Mucosa of descending colon (tissue), 3 donors: ENCODE measurements at regions not wholly inside any gene's neighbourhood (a gene's known extent, or its start where the extent isn't known, plus 50 kb on each side); places are given as distances from the start of the nearest gene placed in this dataset.

Experiments
- ATAC-seq: fragments of 200-7000 bp; cut with Tn5 transposase; one replicate; pipeline ENCODE4 v1.9.1; 2020; ENCODE audit warnings: mild to moderate bottlenecking, moderate library complexity
- DNase-seq, 3 donors: peaks; one replicate each; pipeline ENCODE4 v3.0.0-alpha.2; 2020
- H3K36me3 ChIP-seq: fragments of 200-600 bp; one replicate; pipeline ENCODE4 v1.8.0; 2021; ENCODE audit warnings: low read depth, mild to moderate bottlenecking
- H3K4me1 ChIP-seq: fragments of 200-600 bp; one replicate; pipeline ENCODE4 v1.8.0; 2021; ENCODE audit warnings: low read depth, mild to moderate bottlenecking
- H3K4me3 ChIP-seq: fragments of 200-600 bp; one replicate; pipeline ENCODE4 v1.8.0; 2021; ENCODE audit warnings: mild to moderate bottlenecking
- H3K9me3 ChIP-seq: fragments of 200-600 bp; one replicate; pipeline ENCODE4 v1.8.0; 2021; ENCODE audit warnings: mild to moderate bottlenecking
- CTCF ChIP-seq: fragments of 200-600 bp; IDR thresholded peaks from one replicate; pipeline ENCODE4 v1.8.0; 2022; ENCODE audit warnings: antibody characterized with exemption, mild to moderate bottlenecking
- intact Hi-C, 2 donors: fragments of 100-400 bp; cut with DNase I in 1 of 2; cut with micrococcal nuclease in 1 of 2; formaldehyde crosslinking; loops; one replicate each; pipeline versions ENCODE4 v1.11.0 to v1.11.1; 2022; cut with DNase I, micrococcal nuclease
- donor health status: DM: no; HTN: no; CAD: no; lungs with moderate emphysema.
- donor health status: DM: no; HTN: no; CAD: no.
- donor health status: DM: no; HTN: yes; CAD: no.

GRCh38 chr4:89371614-89372013 lies 64.0 kb upstream of the GPRIN3 start:
- DNase-seq (no peak), ATAC-seq (no peak)
- TF ChIP-seq CTCF, result no peak
- H3K9me3 ChIP-seq, result no peaks in the 10 kb centered on the region
- intact Hi-C loops, result no loop called here
- H3K4me1 ChIP-seq, result no peaks in the 10 kb centered on the region
- no peaks in the 10 kb centered on the region for H3K36me3 ChIP-seq
- H3K4me3 ChIP-seq, result no peak overlapping the region

- Histone ChIP-seq H3K4me1 (no peaks in the 10 kb centered on the region), H3K4me3 (no peak overlapping the region), H3K36me3 (no peaks in the 10 kb centered on the region), H3K9me3 (no peaks in the 10 kb centered on the region)
- no peak for DNase-seq
- ATAC-seq, result no peak
- intact Hi-C loops, result no loop called here
- no peak for TF ChIP-seq CTCF
These were observed 62.0 kb upstream of the GPRIN3 start for GRCh38 chr4:89369581-89369980.

- H3K36me3 ChIP-seq, result no peaks in the 10 kb centered on the region
- DNase-seq (no peak), ATAC-seq (no peak)
- intact Hi-C loops, result no loop called here
- H3K4me1 ChIP-seq, result no peaks in the 10 kb centered on the region
- H3K9me3 ChIP-seq, result no peaks in the 10 kb centered on the region
- no peak for TF ChIP-seq CTCF
- H3K4me3 ChIP-seq, result no peak overlapping the region
These were observed 61.3 kb upstream of the GPRIN3 start for GRCh38 chr4:89368861-89369260.

GRCh38 chr4:89365776-89366175 lies 58.2 kb upstream of the GPRIN3 start:
- peak; percentile 91 for ATAC-seq
- no peaks in the 10 kb centered on the region for H3K9me3 ChIP-seq
- DNase-seq, result no peak
- H3K4me3 ChIP-seq, result no peak overlapping the region
- no peaks in the 10 kb centered on the region for H3K36me3 ChIP-seq
- intact Hi-C loops, result no loop called here
- no peak for TF ChIP-seq CTCF
- no peaks in the 10 kb centered on the region for H3K4me1 ChIP-seq

- Histone ChIP-seq H3K9me3 (no peaks in the 10 kb centered on the region), H3K36me3 (no peaks in the 10 kb centered on the region), H3K4me1 (no peaks in the 10 kb centered on the region), H3K4me3 (no peak overlapping the region)
- ATAC-seq (peak; percentile 86), DNase-seq (peak in 1 of 3 donors; percentile 12)
- intact Hi-C loops, result no loop called here
- no peak for TF ChIP-seq CTCF
These were observed 57.8 kb upstream of the GPRIN3 start for GRCh38 chr4:89365375-89365774.

- Histone ChIP-seq H3K4me3 (no peak overlapping the region), H3K4me1 (no peaks in the 10 kb centered on the region), H3K36me3 (no peaks in the 10 kb centered on the region), H3K9me3 (no peaks in the 10 kb centered on the region)
- TF ChIP-seq CTCF, result no peak
- intact Hi-C loops, result no loop called here
- DNase-seq (no peak), ATAC-seq (no peak)
These were observed 56.9 kb upstream of the GPRIN3 start for GRCh38 chr4:89364541-89364940.
